Mesenchymal stem cell (in vitro differentiated cells and primary cell): ENCODE measurements at regions not wholly inside any gene's neighbourhood (a gene's known extent, or its start where the extent isn't known, plus 50 kb on each side); places are given as distances from the start of the nearest gene placed in this dataset.

Experiments used
- DNase-seq: peaks from one replicate; pipeline ENCODE4 v3.0.0-alpha.2; 2013
- H2AFZ ChIP-seq: one replicate; pipeline ENCODE4 v1.6.1; 2013; ENCODE audit warnings: low read depth, mild to moderate bottlenecking, control low read depth, inconsistent platforms, low read length, moderate library complexity
- H2AK5ac ChIP-seq: 2 replicates; pipeline ENCODE4 v1.6.1; 2013; ENCODE audit warnings: low read length, moderate library complexity, mild to moderate bottlenecking, inconsistent platforms; ENCODE audit not compliant: severe bottlenecking
- H2BK120ac ChIP-seq: one replicate; pipeline ENCODE4 v1.6.1; 2013; ENCODE audit warnings: low read depth, mild to moderate bottlenecking, inconsistent platforms, low read length, moderate library complexity
- H2BK12ac ChIP-seq, 2 experiments: one replicate each; pipeline ENCODE4 v1.6.1; 2013; ENCODE audit warnings: inconsistent platforms in 2 of 2, low read length in 2 of 2, mild to moderate bottlenecking in 2 of 2, moderate library complexity in 2 of 2, control low read depth in 1 of 2
- H2BK15ac ChIP-seq: one replicate; pipeline ENCODE4 v1.6.1; 2013; ENCODE audit warnings: mild to moderate bottlenecking, low read depth, inconsistent platforms; ENCODE audit not compliant: poor library complexity, severe bottlenecking
- H2BK5ac ChIP-seq: 2 replicates; pipeline ENCODE4 v1.6.1; 2013; ENCODE audit warnings: low read depth, mild to moderate bottlenecking, low read length, control low read depth, inconsistent platforms; ENCODE audit not compliant: poor library complexity, severe bottlenecking
- H3K14ac ChIP-seq, 2 experiments: one replicate each; pipeline ENCODE4 v1.6.1; 2013; ENCODE audit warnings: inconsistent platforms in 2 of 2, low read length in 2 of 2, control low read depth in 1 of 2, mild to moderate bottlenecking in 1 of 2, moderate library complexity in 1 of 2
- H3K18ac ChIP-seq, 2 experiments: one replicate each; pipeline ENCODE4 v1.6.1; 2013; ENCODE audit warnings: inconsistent platforms in 2 of 2, low read length in 2 of 2, control low read depth in 1 of 2, low read depth in 1 of 2, mild to moderate bottlenecking in 1 of 2
- H3K23ac ChIP-seq, 2 experiments: one replicate each; pipeline ENCODE4 v1.6.1; 2013; ENCODE audit warnings: inconsistent platforms in 2 of 2, low read length in 2 of 2, mild to moderate bottlenecking in 2 of 2, moderate library complexity in 2 of 2, control low read depth in 1 of 2
- H3K27ac ChIP-seq: 2 replicates; pipeline ENCODE4 v1.5.1; 2013; ENCODE audit warnings: mild to moderate bottlenecking, moderate library complexity, low read length, control low read depth, inconsistent platforms; ENCODE audit not compliant: poor library complexity, severe bottlenecking
- H3K27me3 ChIP-seq, 2 experiments: 2 replicates each; pipeline versions ENCODE4 v1.6.1 to v1.7.0; 2013; ENCODE audit warnings: low read length in 2 of 2, mild to moderate bottlenecking in 2 of 2, moderate library complexity in 2 of 2, control low read depth in 1 of 2, inconsistent platforms in 1 of 2; ENCODE audit not compliant: control insufficient read depth in 1 of 2, insufficient read depth in 1 of 2
- H3K36me3 ChIP-seq, 2 experiments: 2 replicates each; pipeline versions ENCODE4 v1.6.1 to v1.7.0; 2013; ENCODE audit warnings: low read length in 2 of 2, control low read depth in 1 of 2, inconsistent platforms in 1 of 2, low read depth in 1 of 2, mild to moderate bottlenecking in 1 of 2; ENCODE audit not compliant: insufficient read depth in 2 of 2, control insufficient read depth in 1 of 2
- H3K4ac ChIP-seq, 2 experiments: one replicate each; pipeline ENCODE4 v1.6.1; 2013; ENCODE audit warnings: inconsistent platforms in 2 of 2, low read length in 2 of 2, mild to moderate bottlenecking in 2 of 2, moderate library complexity in 2 of 2, control low read depth in 1 of 2, low read depth in 1 of 2
- H3K4me1 ChIP-seq: 2 replicates; pipeline ENCODE4 v1.6.1; 2013; ENCODE audit warnings: low read depth, low read length, control low read depth; ENCODE audit not compliant: control insufficient read depth, insufficient read depth
- H3K4me2 ChIP-seq: 2 replicates; pipeline ENCODE4 v1.6.1; 2013; ENCODE audit warnings: low read length, mild to moderate bottlenecking, inconsistent platforms; ENCODE audit not compliant: poor library complexity, severe bottlenecking
- H3K4me3 ChIP-seq, 2 experiments: 2 replicates each; pipeline versions ENCODE4 v1.5.1 to v1.7.0; 2013; ENCODE audit warnings: low read length in 2 of 2, mild to moderate bottlenecking in 2 of 2, control low read depth in 1 of 2, low read depth in 1 of 2; ENCODE audit not compliant: insufficient read depth in 1 of 2
- H3K79me1 ChIP-seq: replicated peaks from 2 replicates; pipeline ENCODE4 v1.6.1; 2013; ENCODE audit warnings: mild to moderate bottlenecking, control low read depth, low read length, inconsistent platforms; ENCODE audit not compliant: poor library complexity, severe bottlenecking
- H3K9ac ChIP-seq: 2 replicates; pipeline ENCODE4 v1.7.0; 2013; ENCODE audit warnings: mild to moderate bottlenecking, low read length, moderate library complexity
- H3K9me3 ChIP-seq: 2 replicates; pipeline ENCODE4 v1.7.0; 2013; ENCODE audit warnings: mild to moderate bottlenecking, low read length; ENCODE audit not compliant: control insufficient read depth
- H4K8ac ChIP-seq: one replicate; pipeline ENCODE4 v1.6.1; 2013; ENCODE audit warnings: inconsistent platforms, mild to moderate bottlenecking, low read length, moderate library complexity
- H4K91ac ChIP-seq: one replicate; pipeline ENCODE4 v1.6.1; 2013; ENCODE audit warnings: mild to moderate bottlenecking, low read length, inconsistent platforms
- WGBS: methylation state at CpG from one replicate; pipeline ENCODE4 v1.1.7; 2013; ENCODE audit warnings: mixed read lengths; 5-methylcytosine and 5-hydroxymethylcytosine counted together

DNA sequence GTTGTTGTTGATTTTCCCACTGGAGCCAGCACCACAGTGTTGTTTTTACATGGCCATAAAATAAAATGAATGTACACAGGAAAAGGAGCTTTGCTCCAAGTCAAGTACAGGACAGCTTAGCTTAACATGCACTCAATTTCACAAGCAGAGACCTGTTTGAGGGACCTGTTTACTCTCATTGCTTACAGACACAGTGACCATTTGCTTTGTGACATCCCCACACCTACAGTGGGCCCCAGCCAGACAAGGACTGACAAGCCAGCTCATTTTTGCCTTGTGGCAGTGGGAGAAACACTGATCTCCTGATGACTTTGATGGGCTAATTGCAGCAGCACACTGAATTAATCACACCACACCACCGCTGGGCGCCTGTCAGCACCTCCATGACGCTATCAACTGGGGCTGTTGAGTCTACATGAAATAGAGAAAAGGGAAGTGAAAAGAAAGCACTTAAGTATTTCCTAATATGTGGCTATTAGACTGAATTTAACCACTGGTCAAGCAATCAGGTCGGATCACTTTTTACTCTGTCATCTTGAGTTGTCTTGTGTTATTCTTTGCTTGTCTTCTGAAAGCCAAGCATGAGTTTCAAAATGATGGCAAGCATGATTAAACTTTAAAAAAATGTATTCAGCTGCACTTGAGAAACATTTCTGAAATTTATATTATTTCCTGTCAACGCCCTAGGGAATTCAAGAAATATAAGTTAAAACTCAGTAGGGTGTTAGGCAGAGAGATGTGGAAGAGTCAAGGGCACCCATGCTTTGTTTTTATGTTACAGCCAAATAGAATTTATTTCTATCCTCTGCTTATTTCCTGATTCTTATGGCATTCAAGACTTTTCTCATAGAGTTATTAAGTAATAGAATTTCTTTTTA, 557.7 kb downstream of the RAB28 start:
- no peak overlapping the region for H4K91ac ChIP-seq
- H2BK120ac ChIP-seq: no peak overlapping the region
- no peaks in the 10 kb centered on the region for H3K36me3 ChIP-seq
- no peak overlapping the region for H2AFZ ChIP-seq
- no peak overlapping the region for H3K27ac ChIP-seq
- peak; percentile 59 for DNase-seq
- no peak overlapping the region for H3K23ac ChIP-seq
- H2BK5ac ChIP-seq: no peak overlapping the region
- no peaks in the 10 kb centered on the region for H3K79me1 ChIP-seq
- no peak overlapping the region for H3K9ac ChIP-seq
- no peak overlapping the region for H3K4ac ChIP-seq
- peaks cover 4% of the 10 kb centered on the region for H3K9me3 ChIP-seq
- no peak overlapping the region for H3K18ac ChIP-seq
- no peak overlapping the region for H3K4me2 ChIP-seq
- H3K4me1 ChIP-seq: no peaks in the 10 kb centered on the region
- H3K14ac ChIP-seq: no peak overlapping the region
- H4K8ac ChIP-seq: no peak overlapping the region
- 25% methylated on average over 4 of the region's 5 CpGs for WGBS
- H3K27me3 ChIP-seq: no peaks in the 10 kb centered on the region
- no peak overlapping the region for H2BK15ac ChIP-seq
- no peak overlapping the region for H2BK12ac ChIP-seq
- no peak overlapping the region for H2AK5ac ChIP-seq
- H3K4me3 ChIP-seq: no peak overlapping the region

GRCh38 chr4:12924728-12925320, 559.3 kb downstream of the RAB28 start:
- WGBS: 86% methylated on average over 2 of the region's 2 CpGs
- no peak overlapping the region for H3K4me2 ChIP-seq
- no peak overlapping the region for H3K9ac ChIP-seq
- H3K4me1 ChIP-seq: no peaks in the 10 kb centered on the region
- no peak overlapping the region for H4K8ac ChIP-seq
- no peaks in the 10 kb centered on the region for H3K79me1 ChIP-seq
- H3K27ac ChIP-seq: no peak overlapping the region
- no peak overlapping the region for H2BK12ac ChIP-seq
- no peak overlapping the region for H3K14ac ChIP-seq
- no peaks in the 10 kb centered on the region for H3K27me3 ChIP-seq
- H3K4me3 ChIP-seq: no peak overlapping the region
- no peaks in the 10 kb centered on the region for H3K36me3 ChIP-seq
- no peak overlapping the region for H2AK5ac ChIP-seq
- H3K23ac ChIP-seq: no peak overlapping the region
- H3K4ac ChIP-seq: no peak overlapping the region
- no peaks in the 10 kb centered on the region for H3K9me3 ChIP-seq
- no peak for DNase-seq
- no peak overlapping the region for H2BK120ac ChIP-seq
- H4K91ac ChIP-seq: no peak overlapping the region
- H2BK5ac ChIP-seq: no peak overlapping the region
- no peak overlapping the region for H3K18ac ChIP-seq
- no peak overlapping the region for H2AFZ ChIP-seq
- no peak overlapping the region for H2BK15ac ChIP-seq

- WGBS: 91% methylated on average over 3 of the region's 4 CpGs
- Histone ChIP-seq H3K9ac (no peak overlapping the region), H4K8ac (no peak overlapping the region), H3K4me1 (no peaks in the 10 kb centered on the region), H2BK15ac (no peak overlapping the region), H2AK5ac (no peak overlapping the region), H3K9me3 (no peaks in the 10 kb centered on the region), H2AFZ (no peak overlapping the region), H2BK120ac (no peak overlapping the region), H3K4me3 (no peak overlapping the region), H3K36me3 (no peaks in the 10 kb centered on the region), H3K18ac (no peak overlapping the region), H3K79me1 (no peaks in the 10 kb centered on the region), H4K91ac (no peak overlapping the region), H3K14ac (no peak overlapping the region), H3K27ac (no peak overlapping the region), H3K27me3 (no peaks in the 10 kb centered on the region), H2BK12ac (no peak overlapping the region), H3K4ac (no peak overlapping the region), H3K4me2 (no peak overlapping the region), H2BK5ac (no peak overlapping the region), H3K23ac (no peak overlapping the region)
- no peak for DNase-seq
Measured at GRCh38 chr4:12924253-12924652, 559.9 kb downstream of the RAB28 start.

DNA sequence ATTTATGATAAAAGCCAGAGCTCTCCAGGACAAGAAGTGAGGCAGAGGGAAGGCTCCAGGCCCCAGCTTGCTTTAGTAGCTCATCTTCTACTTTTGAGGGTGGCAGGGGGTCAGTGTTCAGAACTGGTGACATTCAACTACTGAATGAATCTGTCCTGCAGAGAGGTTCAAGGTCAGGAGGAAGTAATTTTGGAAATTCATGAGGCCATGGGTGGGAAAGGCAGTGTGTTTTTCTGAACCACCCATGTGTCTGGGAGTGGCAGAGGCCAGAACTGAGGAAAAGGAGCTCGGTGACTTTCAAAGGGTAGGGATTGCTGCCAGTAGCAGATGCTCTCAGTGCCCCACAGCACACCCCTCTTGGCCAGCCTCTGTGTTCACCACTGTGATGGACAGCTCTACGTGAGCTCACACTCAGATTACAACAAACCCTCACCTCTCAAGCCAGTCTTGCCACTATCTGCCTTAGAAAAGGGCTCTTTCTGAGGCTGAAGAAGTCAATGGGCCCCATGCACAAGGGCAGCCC, 571.2 kb downstream of the RAB28 start:
- Histone ChIP-seq H3K4ac (no peak overlapping the region), H2BK15ac (no peak overlapping the region), H4K91ac (no peak overlapping the region), H3K23ac (no peak overlapping the region), H2BK120ac (no peak overlapping the region), H3K4me1 (no peaks in the 10 kb centered on the region), H4K8ac (no peak overlapping the region), H3K18ac (no peak overlapping the region), H3K27ac (no peak overlapping the region), H3K36me3 (no peaks in the 10 kb centered on the region), H2BK5ac (no peak overlapping the region), H3K4me3 (no peak overlapping the region), H3K9ac (no peak overlapping the region), H3K4me2 (no peak overlapping the region), H3K14ac (no peak overlapping the region), H2BK12ac (no peak overlapping the region), H2AK5ac (no peak overlapping the region), H2AFZ (no peak overlapping the region), H3K79me1 (no peaks in the 10 kb centered on the region), H3K27me3 (no peaks in the 10 kb centered on the region), H3K9me3 (peaks cover 12% of the 10 kb centered on the region)
- WGBS: 83% methylated on average over 2 of the region's 2 CpGs
- no peak for DNase-seq
